ENCODE measurements at regions not wholly inside any gene's neighbourhood (a gene's known extent, or its start where the extent isn't known, plus 50 kb on each side); places are given as distances from the start of the nearest gene placed in this dataset.
"Not testable (repeated sequence)": the region's sequence is repeated elsewhere in the genome, so short reads cannot be mapped to it uniquely, and the experiment has no call there.

DNA sequence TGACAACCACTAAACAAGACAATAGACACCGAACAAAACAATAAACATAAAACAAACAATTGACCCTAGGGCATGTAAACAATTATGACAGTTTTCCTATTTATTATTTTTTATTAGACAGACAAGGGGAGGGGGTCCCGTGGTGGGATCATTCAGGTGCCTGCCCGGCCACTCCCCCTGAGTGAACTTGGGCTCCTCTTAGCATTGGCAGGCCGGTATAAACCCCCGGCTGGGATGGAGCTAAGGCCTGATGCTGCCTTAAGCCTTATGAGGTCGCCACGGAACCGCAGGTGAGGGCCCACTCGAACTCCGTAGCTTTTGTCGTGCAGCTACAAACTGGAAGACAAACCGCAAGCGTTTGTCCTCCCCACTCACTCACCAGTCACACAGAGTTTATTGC, 121.8 kb upstream of the KCNJ3 start:
- TF ChIP-seq USF2 (IDR thresholded peaks at IDR 0.05; ENCODE audit: low read depth, low read length); POLR2A (IDR thresholded peaks at IDR 0.05; ENCODE audit: low read depth, low read length); CTCF (conservative IDR thresholded peaks at IDR 0.05; ENCODE audit: low read depth, low read length); NFE2L2 (IDR thresholded peaks at IDR 0.05; ENCODE audit: low read depth, low read length): not testable (repeated sequence)
